GM12874 (cell line): ENCODE measurements at regions not wholly inside any gene's neighbourhood (a gene's known extent, or its start where the extent isn't known, plus 50 kb on each side); places are given as distances from the start of the nearest gene placed in this dataset.

ENCODE experiments used
- CTCF ChIP-seq: IDR thresholded peaks from 2 replicates; pipeline ENCODE4 v1.5.1; 2011; ENCODE audit warnings: low read depth, mild to moderate bottlenecking, control low read depth, low read length, moderate library complexity; ENCODE audit not compliant: insufficient read depth

- TF ChIP-seq CTCF = no peak
Measured at GRCh38 chr9:82385633-82386032, 397.1 kb downstream of the SPATA31D1 start.

GRCh38 chr9:82397534-82397933, 409.0 kb downstream of the SPATA31D1 start:
- TF ChIP-seq CTCF = no peak

GRCh38 chr9:82404196-82404870, 415.8 kb downstream of the SPATA31D1 start:
- TF ChIP-seq CTCF = no peak

- TF ChIP-seq CTCF = no peak
Measured at GRCh38 chr9:82404881-82405280, 416.3 kb downstream of the SPATA31D1 start.

GRCh38 chr9:82406456-82407085, 418.0 kb downstream of the SPATA31D1 start:
- TF ChIP-seq CTCF = no peak

- no peak for TF ChIP-seq CTCF
Measured at GRCh38 chr9:82410306-82410705, 421.7 kb downstream of the SPATA31D1 start.

- TF ChIP-seq CTCF = no peak
Measured at GRCh38 chr9:82410866-82411265, 422.3 kb downstream of the SPATA31D1 start.
